Fibroblast of pulmonary artery (primary cell): ENCODE measurements at regions not wholly inside any gene's neighbourhood (a gene's known extent, or its start where the extent isn't known, plus 50 kb on each side); places are given as distances from the start of the nearest gene placed in this dataset.
"Not testable (repeated sequence)": the region's sequence is repeated elsewhere in the genome, so short reads cannot be mapped to it uniquely, and the experiment has no call there.

Source experiments
- DNase-seq: peaks from one replicate; pipeline ENCODE4 v3.0.0-alpha.2; 2010; ENCODE audit warnings: low read depth
- H3K4me3 ChIP-seq: replicated peaks from 2 replicates; pipeline ENCODE4 v1.5.1; 2011; ENCODE audit warnings: low read depth, mild to moderate bottlenecking, control low read depth, low read length, moderate library complexity
- TF ChIP-seq, protein P1 (sequence below): IDR thresholded peaks from 2 replicates; pipeline ENCODE4 v1.5.1; 2011; ENCODE audit warnings: mild to moderate bottlenecking, control low read depth, low read length, inconsistent platforms; ENCODE audit errors: missing control alignments

DNA sequence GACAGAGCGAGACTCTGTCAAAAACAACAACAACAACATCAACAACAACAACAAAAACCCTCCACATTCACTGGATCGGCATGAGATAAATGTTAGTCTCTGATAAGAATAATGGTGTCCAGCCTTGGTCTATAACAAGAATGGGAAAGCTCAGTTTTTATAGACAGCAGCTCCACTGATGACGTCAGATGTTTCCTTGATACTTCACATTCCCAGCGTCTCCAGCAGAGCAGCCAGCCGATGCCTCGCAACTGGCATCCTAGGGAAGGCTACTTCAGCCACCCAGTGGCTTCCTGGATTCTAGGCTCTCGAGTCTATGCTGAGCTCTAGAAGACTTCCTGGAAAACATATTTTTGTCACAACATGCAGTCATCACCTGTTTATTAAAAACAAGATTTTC is 271.4 kb upstream of the SMIM21 start:
- no peak overlapping the region for H3K4me3 ChIP-seq
- TF ChIP-seq, protein P1, sequence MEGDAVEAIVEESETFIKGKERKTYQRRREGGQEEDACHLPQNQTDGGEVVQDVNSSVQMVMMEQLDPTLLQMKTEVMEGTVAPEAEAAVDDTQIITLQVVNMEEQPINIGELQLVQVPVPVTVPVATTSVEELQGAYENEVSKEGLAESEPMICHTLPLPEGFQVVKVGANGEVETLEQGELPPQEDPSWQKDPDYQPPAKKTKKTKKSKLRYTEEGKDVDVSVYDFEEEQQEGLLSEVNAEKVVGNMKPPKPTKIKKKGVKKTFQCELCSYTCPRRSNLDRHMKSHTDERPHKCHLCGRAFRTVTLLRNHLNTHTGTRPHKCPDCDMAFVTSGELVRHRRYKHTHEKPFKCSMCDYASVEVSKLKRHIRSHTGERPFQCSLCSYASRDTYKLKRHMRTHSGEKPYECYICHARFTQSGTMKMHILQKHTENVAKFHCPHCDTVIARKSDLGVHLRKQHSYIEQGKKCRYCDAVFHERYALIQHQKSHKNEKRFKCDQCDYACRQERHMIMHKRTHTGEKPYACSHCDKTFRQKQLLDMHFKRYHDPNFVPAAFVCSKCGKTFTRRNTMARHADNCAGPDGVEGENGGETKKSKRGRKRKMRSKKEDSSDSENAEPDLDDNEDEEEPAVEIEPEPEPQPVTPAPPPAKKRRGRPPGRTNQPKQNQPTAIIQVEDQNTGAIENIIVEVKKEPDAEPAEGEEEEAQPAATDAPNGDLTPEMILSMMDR, result no peak
- DNase-seq, result no peak

DNA sequence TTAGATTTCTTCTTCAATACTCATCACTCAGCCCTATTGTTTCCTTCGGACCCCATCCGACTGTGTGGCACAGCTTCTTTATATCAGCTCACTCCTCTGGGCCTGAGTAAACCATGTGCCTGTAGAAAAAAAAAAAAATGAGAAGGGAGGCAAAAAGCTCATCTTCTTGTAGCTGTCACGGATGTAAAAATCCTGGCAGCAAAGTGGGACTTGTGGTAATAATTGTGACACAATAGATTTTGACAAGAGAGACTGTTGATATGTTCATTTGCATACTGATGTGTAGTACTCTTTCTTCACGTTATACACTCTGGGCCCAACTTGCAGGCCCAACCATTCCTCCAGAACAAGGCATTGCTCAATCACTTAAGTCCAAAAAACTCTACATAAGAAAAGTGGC is 270.0 kb upstream of the SMIM21 start:
- H3K4me3 ChIP-seq, result no peak overlapping the region
- no peak for DNase-seq
- TF ChIP-seq, protein P1, result no peak

DNA sequence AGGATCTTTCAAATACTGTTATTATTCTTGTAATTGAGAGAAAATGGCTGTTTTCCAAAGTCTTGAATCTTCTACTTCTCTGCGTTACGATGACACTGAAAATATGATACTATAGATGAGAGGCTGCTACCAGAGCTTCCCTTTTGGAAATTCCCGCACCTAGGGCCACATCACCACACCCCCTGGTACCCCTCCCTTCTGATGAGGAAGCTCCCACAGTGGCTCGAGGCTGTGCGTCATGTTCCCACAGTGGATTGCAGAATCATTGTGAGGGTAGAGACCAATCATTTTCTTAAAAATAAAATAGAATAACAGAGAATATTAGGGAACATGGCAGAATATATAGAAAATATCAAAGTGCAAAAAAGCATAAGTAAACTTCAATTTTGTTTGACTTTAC is 268.9 kb upstream of the SMIM21 start:
- TF ChIP-seq, protein P1, result no peak
- DNase-seq, result no peak
- H3K4me3 ChIP-seq, result no peak overlapping the region

DNA sequence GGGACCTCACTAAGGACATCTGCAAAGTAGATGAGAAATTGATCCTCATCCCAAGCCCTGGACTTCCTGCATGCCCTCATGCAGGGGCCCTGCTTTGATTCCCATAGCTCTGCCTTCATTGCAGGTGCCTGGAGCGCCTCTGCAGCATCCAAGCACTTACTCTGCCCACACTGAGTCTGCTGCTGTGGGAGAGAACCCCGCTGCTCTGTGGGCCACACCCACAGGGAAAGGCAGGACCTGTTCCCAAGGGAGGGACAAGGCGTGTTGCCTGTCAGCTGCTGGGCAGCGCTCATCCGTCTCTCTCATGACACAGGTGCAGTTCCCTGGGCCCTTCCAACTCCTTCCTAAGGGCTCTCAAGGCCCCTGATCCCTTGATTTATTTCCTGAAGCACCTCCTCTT is 266.8 kb upstream of the SMIM21 start:
- TF ChIP-seq, protein P1, result no peak
- H3K4me3 ChIP-seq, result no peak overlapping the region
- DNase-seq, result no peak

DNA sequence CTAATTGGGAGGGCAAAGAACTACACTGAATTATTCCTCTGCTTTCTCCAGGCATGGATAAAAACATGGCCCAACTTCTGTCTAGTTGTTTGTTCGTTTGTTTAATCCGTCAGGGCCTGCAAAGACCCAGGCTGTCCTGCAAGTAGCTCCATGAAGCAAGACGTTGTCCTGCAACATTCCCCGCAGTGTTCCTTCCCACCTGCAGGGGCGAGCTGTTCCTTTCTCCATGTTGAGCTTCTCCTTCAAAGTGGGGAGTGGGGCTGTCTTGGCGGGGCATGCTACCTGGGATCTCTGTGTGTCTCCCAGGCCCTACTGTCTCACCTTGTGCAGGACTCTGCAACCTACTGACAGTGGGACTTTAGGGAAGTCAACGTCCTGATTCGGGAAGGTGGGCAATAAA is 264.0 kb upstream of the SMIM21 start:
- TF ChIP-seq, protein P1, result no peak
- H3K4me3 ChIP-seq, result no peak overlapping the region
- no peak for DNase-seq

DNA sequence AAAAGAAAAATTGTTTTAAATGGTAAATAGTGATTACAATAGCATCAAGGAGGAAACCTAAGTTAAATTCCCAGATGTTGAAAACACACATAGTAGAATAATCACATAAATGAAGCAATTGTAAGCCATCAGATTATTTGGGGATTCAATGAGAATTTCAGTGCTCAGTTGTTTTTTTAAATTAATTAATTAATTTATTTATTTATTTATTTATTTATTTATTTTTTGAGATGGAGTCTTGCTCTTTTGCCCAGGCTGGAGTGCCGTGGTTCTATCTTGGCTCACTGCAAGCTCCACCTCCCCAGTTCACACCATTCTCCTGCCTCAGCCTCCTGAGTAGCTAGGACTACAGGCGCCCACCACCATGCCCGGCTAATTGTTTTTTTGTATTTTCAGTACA is 262.8 kb upstream of the SMIM21 start:
- not testable (repeated sequence) for DNase-seq

DNA sequence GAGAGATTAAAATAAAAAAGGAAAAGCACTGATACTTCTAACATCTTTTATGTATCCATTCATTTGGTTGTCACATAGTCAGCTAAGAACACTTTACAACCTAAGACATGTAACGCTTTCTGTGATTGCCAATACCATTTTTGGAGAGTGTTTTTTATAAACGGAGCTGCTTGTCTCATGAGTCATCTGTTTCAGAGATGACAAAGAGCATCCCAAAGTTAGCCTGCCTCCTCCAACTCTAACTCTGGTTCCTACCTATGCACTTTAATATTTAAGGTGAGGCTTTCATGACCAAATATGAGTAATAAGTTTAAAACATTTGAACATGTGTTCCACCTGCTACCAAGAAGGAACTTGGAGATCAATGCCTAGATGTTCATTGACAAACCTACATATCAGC is 260.1 kb upstream of the SMIM21 start:
- TF ChIP-seq, protein P1, result no peak
- no peak for DNase-seq
- no peak overlapping the region for H3K4me3 ChIP-seq

More for the DNA sequence above, 262.8 kb upstream of the SMIM21 start:
- H3K4me3 ChIP-seq, result not testable (repeated sequence)

DNA sequence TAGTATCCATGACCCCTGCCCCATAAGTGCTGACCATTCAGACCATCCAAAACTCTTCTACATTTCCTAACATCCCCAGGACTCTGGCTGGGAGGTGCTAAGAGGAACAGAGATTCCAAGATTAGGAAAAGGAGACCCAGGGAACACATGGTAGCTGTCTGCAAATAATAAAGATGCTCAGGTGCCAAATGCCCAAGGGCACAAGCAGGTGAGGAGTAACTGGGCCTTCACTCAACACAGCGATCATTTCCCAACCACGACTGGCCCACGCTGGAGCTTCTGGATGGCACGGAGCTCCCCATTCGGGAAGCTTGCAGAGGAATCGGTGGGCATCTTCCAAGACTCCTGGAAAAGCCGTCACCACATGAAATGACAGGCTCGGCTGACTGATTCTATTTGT is 255.9 kb upstream of the SMIM21 start:
- no peak overlapping the region for H3K4me3 ChIP-seq

More for the DNA sequence above, 255.9 kb upstream of the SMIM21 start:
- TF ChIP-seq, protein P1, result no peak
- no peak for DNase-seq
